GM19467 (cell line): ENCODE measurements at regions not wholly inside any gene's neighbourhood (a gene's known extent, or its start where the extent isn't known, plus 50 kb on each side); places are given as distances from the start of the nearest gene placed in this dataset.
"Not testable (repeated sequence)": the region's sequence is repeated elsewhere in the genome, so short reads cannot be mapped to it uniquely, and the experiment has no call there.

Source experiments
- ATAC-seq: cut with Tn5 transposase; IDR thresholded peaks from one replicate; pipeline ENCODE4 v1.9.1; 2021; ENCODE audit warnings: mild to moderate bottlenecking, moderate library complexity; ENCODE audit not compliant: unreplicated experiment

- ATAC-seq, result no peak
These were observed 67.4 kb downstream of the ARRDC3 start for GRCh38 chr5:91315701-91316100.

GRCh38 chr5:91313757-91314673, 69.1 kb downstream of the ARRDC3 start:
- ATAC-seq, result peak; percentile 53

- ATAC-seq, result no peak
These were observed 70.4 kb downstream of the ARRDC3 start for GRCh38 chr5:91312698-91313097.

GRCh38 chr5:91311697-91312501, 71.2 kb downstream of the ARRDC3 start:
- peak; percentile 95 for ATAC-seq

GRCh38 chr5:91311168-91311696, 71.9 kb downstream of the ARRDC3 start:
- no peak for ATAC-seq

GRCh38 chr5:91308157-91308556, 75.0 kb downstream of the ARRDC3 start:
- not testable (repeated sequence) for ATAC-seq

- no peak for ATAC-seq
These were observed 76.1 kb downstream of the ARRDC3 start for GRCh38 chr5:91307048-91307447.

- ATAC-seq, result no peak
These were observed 76.6 kb downstream of the ARRDC3 start for GRCh38 chr5:91306497-91306896.

- ATAC-seq, result no peak
These were observed 77.5 kb downstream of the ARRDC3 start for GRCh38 chr5:91305640-91306039.

GRCh38 chr5:91304015-91304414, 79.1 kb downstream of the ARRDC3 start:
- not testable (repeated sequence) for ATAC-seq

GRCh38 chr5:91302958-91303357, 80.2 kb downstream of the ARRDC3 start:
- no peak for ATAC-seq

GRCh38 chr5:91302305-91302704, 80.8 kb downstream of the ARRDC3 start:
- no peak for ATAC-seq

GRCh38 chr5:91301106-91301846, 81.8 kb downstream of the ARRDC3 start:
- ATAC-seq, result no peak

- ATAC-seq, result no peak
These were observed 85.1 kb downstream of the ARRDC3 start for GRCh38 chr5:91297994-91298393.

GRCh38 chr5:91296674-91297143, 86.4 kb downstream of the ARRDC3 start:
- no peak for ATAC-seq

- not testable (repeated sequence) for ATAC-seq
These were observed 87.0 kb downstream of the ARRDC3 start for GRCh38 chr5:91296102-91296501.

GRCh38 chr5:91293131-91293530, 90.0 kb downstream of the ARRDC3 start:
- peak; percentile 98 for ATAC-seq

GRCh38 chr5:91291628-91292569, 91.2 kb downstream of the ARRDC3 start:
- no peak for ATAC-seq

- ATAC-seq, result no peak
These were observed 94.8 kb downstream of the ARRDC3 start for GRCh38 chr5:91288118-91288916.
